GM12872 (cell line): ENCODE measurements at regions not wholly inside any gene's neighbourhood (a gene's known extent, or its start where the extent isn't known, plus 50 kb on each side); places are given as distances from the start of the nearest gene placed in this dataset.

Experiments
- TF ChIP-seq, protein P1 (sequence below): IDR thresholded peaks from 3 replicates; pipeline ENCODE4 v1.5.1; 2011; ENCODE audit warnings: low read depth, mild to moderate bottlenecking, low read length, moderate library complexity; ENCODE audit not compliant: insufficient read depth

DNA sequence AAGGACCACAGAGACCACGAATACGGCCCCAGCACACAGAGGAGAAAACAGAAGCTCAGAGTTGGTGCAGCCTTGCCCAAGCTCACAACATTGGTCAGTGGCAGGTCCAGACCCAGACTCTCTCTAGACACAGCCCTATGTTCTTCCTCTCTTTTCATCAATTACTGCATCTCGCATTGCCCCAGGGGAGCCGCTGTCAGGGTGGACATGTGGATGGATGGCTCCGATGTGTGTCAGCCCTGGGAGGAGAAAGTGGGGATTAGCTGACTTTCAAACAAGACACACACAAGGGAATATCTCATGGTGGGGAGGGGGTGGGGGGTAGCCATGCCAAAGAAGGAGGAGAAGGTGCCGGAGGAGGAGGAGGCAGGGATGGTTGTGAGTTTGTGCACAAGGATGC, 556.8 kb downstream of the NPHP4 start:
- TF ChIP-seq, protein P1, sequence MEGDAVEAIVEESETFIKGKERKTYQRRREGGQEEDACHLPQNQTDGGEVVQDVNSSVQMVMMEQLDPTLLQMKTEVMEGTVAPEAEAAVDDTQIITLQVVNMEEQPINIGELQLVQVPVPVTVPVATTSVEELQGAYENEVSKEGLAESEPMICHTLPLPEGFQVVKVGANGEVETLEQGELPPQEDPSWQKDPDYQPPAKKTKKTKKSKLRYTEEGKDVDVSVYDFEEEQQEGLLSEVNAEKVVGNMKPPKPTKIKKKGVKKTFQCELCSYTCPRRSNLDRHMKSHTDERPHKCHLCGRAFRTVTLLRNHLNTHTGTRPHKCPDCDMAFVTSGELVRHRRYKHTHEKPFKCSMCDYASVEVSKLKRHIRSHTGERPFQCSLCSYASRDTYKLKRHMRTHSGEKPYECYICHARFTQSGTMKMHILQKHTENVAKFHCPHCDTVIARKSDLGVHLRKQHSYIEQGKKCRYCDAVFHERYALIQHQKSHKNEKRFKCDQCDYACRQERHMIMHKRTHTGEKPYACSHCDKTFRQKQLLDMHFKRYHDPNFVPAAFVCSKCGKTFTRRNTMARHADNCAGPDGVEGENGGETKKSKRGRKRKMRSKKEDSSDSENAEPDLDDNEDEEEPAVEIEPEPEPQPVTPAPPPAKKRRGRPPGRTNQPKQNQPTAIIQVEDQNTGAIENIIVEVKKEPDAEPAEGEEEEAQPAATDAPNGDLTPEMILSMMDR, result no peak

DNA sequence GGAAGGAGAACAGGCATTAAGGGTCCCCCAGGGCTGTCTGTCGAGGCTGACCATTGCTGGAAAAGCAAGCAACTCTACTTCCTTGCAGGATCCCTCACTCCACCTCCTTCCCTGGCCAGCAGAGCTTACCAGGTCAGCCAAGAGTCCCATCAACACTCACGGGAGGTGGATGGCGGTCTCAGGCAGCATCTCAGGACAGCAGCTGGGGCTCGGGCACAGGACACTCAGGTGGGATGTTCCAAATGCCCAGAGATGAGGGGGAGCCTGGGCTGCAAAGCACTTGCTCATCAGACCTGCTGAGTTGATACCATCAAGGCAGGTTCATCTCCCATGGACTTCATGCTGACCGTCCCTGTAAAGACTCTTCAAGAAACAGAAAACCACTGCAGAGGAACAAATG, 559.8 kb downstream of the NPHP4 start:
- TF ChIP-seq, protein P1, result no peak

DNA sequence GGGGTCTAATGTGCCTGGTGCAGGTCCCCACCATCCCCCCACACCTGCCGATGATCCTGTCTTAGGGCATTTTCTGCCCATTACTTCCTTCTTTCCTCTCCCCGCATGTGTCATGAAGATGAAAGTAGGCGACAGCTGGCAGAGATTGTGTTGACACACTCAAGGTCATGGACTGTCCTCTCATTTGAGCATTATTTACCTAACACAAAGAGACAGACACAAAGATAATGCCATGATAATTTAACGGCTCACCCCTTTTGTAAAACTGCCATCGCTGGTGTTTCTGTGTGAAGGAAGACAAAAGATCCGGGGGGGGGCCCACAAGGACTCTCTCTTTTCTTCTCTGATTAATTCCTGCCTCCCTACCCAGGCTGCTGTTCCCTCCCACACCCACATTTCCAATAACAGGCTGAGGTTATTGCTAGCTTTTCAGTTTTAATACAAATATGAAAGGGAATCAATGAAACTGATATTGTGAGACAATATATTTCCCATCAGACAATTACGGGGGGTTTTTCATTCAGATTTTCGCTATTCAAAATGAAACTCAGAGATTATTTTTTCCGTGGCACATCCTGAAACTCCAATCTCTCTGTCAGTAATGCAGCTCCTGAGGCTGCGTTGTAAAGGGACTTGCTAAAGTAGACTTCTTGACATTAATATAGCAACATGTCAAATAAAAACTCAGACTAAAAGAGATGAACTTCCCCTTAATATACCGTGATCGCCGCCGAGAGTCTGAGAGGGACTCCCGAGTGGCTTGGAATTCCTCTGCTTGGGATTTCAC, 561.1 kb downstream of the NPHP4 start:
- TF ChIP-seq, protein P1, result no peak

DNA sequence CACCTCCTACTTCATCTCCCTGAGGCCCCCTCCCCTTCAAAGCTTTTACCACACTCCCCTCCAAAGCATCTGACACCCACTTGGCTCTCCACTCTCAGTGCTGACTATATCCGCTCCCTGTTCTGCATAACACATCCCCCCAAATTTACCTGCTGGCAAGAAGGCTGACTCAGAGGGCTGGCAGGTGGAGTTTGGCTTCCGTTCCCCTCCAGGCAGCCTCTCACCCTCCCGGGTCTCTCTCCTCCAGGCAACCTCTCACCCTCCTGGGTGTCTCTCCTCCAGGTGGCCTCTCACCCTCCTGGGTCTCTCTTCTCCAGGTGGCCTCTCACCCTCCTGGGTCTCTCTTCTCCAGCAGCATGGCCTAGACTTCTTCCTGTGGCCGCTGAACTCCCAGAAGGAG, 562.1 kb downstream of the NPHP4 start:
- TF ChIP-seq, protein P1, result no peak

DNA sequence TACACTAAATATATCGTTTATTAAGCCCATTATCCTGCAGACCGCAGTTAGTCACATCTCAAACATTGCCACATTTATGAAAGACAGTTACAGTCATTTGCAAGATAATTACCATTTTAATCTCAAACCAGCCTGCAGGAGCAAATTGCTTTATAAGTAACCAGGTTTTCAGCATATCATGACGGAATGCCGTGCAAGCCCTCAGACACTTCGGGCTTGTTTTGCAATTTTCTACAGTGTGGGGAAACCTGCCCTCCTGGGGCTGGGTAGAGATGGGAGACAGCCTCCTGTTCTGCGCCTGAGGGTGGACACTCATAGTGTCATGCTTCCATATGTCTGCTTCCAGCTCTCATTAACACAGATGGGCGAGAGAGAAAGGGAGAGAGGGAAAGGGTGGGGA, 563.9 kb downstream of the NPHP4 start:
- TF ChIP-seq, protein P1, result no peak

DNA sequence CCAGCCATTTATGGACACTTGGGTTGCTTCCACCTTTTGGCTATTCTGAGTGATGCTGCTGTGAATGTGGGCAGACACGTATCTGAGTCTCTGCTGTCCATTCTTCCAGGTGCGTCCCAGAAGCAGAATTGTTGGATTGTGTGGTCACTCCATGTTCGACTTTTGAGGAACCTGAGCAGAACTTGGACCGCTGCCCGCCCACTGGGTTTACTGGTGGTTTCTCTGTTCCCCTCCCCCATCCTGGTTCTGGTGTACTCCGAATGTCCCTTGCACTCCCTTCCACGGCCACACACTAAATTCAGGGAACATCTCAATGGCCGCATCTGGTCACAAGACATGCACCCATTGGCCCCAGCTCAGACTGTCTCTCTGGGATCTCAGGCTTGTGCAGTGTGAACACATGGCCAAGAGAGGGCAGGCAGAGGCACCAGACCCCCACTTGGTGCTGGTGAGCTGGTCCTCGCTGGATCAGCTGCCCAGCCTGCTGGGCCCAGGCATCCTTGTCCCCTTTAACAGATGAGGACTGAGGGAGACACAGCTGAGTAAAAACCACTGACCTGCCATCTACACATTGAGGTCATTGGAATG, 565.1 kb downstream of the NPHP4 start:
- TF ChIP-seq, protein P1, result no peak

DNA sequence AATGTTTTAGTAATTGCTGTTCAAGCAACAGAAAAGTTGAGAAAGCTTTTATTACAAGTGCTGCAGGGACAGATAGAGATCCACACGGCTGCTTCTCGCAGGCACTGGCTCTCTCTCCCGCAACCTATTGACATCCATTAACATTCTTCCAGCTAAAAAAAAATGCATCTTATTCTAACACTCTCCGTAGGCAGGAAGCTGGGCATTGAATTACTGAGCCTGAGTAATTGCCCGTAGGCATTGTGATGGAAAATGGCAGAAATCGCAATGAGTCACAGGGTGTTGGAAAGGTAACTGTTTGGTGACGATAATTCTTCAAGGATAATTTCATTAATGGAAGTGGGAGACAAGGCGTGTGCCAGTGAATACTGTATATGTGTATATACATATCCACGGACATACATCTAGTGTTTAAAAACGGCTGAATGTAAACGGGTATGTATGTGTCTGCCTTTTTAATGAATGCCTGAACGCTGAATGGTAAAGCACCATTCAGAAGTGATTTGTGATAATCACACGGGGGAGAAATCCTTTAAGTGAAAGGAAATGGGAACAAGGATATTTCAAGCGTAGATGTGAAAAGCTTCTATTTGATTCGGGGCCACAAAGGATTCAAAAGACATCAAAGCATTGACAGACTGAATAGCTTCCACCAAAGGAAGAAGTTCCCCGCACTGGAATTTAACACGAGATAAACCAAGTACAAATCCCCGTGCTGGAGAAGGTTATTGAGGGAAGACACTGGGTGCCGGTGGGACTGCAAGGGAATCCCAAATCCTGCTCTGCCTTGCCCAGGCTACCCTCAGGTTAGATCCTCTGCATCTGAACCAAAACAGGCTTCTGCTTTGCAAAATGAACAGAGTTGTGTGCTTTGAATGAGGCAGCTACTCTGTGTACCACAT, 567.2 kb downstream of the NPHP4 start:
- TF ChIP-seq, protein P1, result no peak
